HEK293 (cell line): ENCODE measurements at regions not wholly inside any gene's neighbourhood (a gene's known extent, or its start where the extent isn't known, plus 50 kb on each side); places are given as distances from the start of the nearest gene placed in this dataset.

Source experiments
- CTCF ChIA-PET: fragments of 350-600 bp; formaldehyde crosslinking; extraction: SDS; loops from one replicate; lab custom pipeline; 2021; ENCODE audit warnings: antibody characterized with exemption; lab: Yijun Ruan, JAX
- POLR2A ChIA-PET: fragments of 300-600 bp; formaldehyde crosslinking; extraction: SDS; loops from one replicate; lab custom pipeline; 2020; ENCODE audit warnings: antibody characterized with exemption, inconsistent platforms; lab: Yijun Ruan, JAX
- H3K27ac ChIP-seq: fragments of 200-500 bp; sonication (Bioruptor generic); 2 replicates; pipeline ENCODE4 v1.5.1; 2014; ENCODE audit warnings: low read depth, low read length, control low read depth, inconsistent platforms; ENCODE audit errors: extremely low read depth
- H3K36me3 ChIP-seq, 2 experiments: fragments of 200-500 bp in 1 of 2; sonication (Bioruptor generic) in 1 of 2; 1 replicate in 1 of 2; 2 replicates in 1 of 2; pipeline ENCODE4 v1.5.1; 2014 to 2017; ENCODE audit warnings: inconsistent platforms in 2 of 2, low read length in 2 of 2; ENCODE audit not compliant: control insufficient read depth in 2 of 2, insufficient read depth in 1 of 2
- H3K4me1 ChIP-seq: fragments of 200-500 bp; sonication (Bioruptor generic); 2 replicates; pipeline ENCODE4 v1.5.1; 2014; ENCODE audit warnings: mild to moderate bottlenecking, low read length, inconsistent platforms; ENCODE audit not compliant: control insufficient read depth, insufficient read depth
- H3K4me3 ChIP-seq: 2 replicates; pipeline ENCODE4 v1.5.1; 2011; ENCODE audit warnings: low read depth, mild to moderate bottlenecking, control low read depth, low read length, moderate library complexity
- H3K9me3 ChIP-seq: fragments of 200-500 bp; sonication (Bioruptor generic); 2 replicates; pipeline ENCODE4 v1.5.1; 2014; ENCODE audit warnings: low read depth, low read length, inconsistent platforms; ENCODE audit not compliant: control insufficient read depth, insufficient read depth
- EGR2 ChIP-seq: fragments of 450-650 bp; formaldehyde crosslinking; IDR thresholded peaks from 2 replicates; pipeline ENCODE4 v1.5.1; 2016; ENCODE audit warnings: low read depth, missing biosample characterization, missing genetic modification characterization
- INSM2 ChIP-seq: fragments of 450-650 bp; formaldehyde crosslinking; IDR thresholded peaks from 2 replicates; pipeline ENCODE4 v1.5.1; 2016; ENCODE audit warnings: missing biosample characterization, missing genetic modification characterization
- KLF10 ChIP-seq: fragments of 450-650 bp; IDR thresholded peaks from 2 replicates; pipeline ENCODE4 v1.5.1; 2018; ENCODE audit warnings: missing biosample characterization, mild to moderate bottlenecking, missing genetic modification characterization
- OVOL3 ChIP-seq: fragments of 450-650 bp; formaldehyde crosslinking; IDR thresholded peaks from 2 replicates; pipeline ENCODE4 v1.5.1; 2016; ENCODE audit warnings: missing biosample characterization, missing genetic modification characterization
- SP2 ChIP-seq: fragments of 450-650 bp; formaldehyde crosslinking; IDR thresholded peaks from 2 replicates; pipeline ENCODE4 v1.5.1; 2016; ENCODE audit warnings: missing biosample characterization, missing genetic modification characterization
- ZBTB21 ChIP-seq: fragments of 450-650 bp; formaldehyde crosslinking; IDR thresholded peaks from 2 replicates; pipeline ENCODE4 v1.5.1; 2017; ENCODE audit warnings: missing biosample characterization, missing genetic modification characterization
- ZBTB7A ChIP-seq: fragments of 450-650 bp; formaldehyde crosslinking; IDR thresholded peaks from 2 replicates; pipeline ENCODE4 v1.5.1; 2016; ENCODE audit warnings: low read depth, missing biosample characterization, missing genetic modification characterization
- ZIC2 ChIP-seq: fragments of 450-650 bp; formaldehyde crosslinking; IDR thresholded peaks from 2 replicates; pipeline ENCODE4 v1.5.1; 2016; ENCODE audit warnings: missing biosample characterization, missing genetic modification characterization
- ZNF133 ChIP-seq: fragments of 450-650 bp; formaldehyde crosslinking; IDR thresholded peaks from 2 replicates; pipeline ENCODE4 v1.5.1; 2016; ENCODE audit warnings: missing biosample characterization, missing genetic modification characterization
- ZNF211 ChIP-seq: fragments of 450-650 bp; formaldehyde crosslinking; IDR thresholded peaks from 2 replicates; pipeline ENCODE4 v1.5.1; 2016; ENCODE audit warnings: low read depth, missing biosample characterization, missing genetic modification characterization
- ZNF292 ChIP-seq: fragments of 450-650 bp; formaldehyde crosslinking; IDR thresholded peaks from 2 replicates; pipeline ENCODE4 v1.5.1; 2016; ENCODE audit warnings: low read depth, missing biosample characterization, missing genetic modification characterization, borderline replicate concordance
- ZNF391 ChIP-seq: fragments of 450-650 bp; formaldehyde crosslinking; IDR thresholded peaks from 2 replicates; pipeline ENCODE4 v1.5.1; 2016; ENCODE audit warnings: low read depth, missing biosample characterization, missing genetic modification characterization, borderline replicate concordance
- ZNF416 ChIP-seq: fragments of 450-650 bp; formaldehyde crosslinking; IDR thresholded peaks from 2 replicates; pipeline ENCODE4 v1.5.1; 2016; ENCODE audit warnings: missing biosample characterization, missing genetic modification characterization
- ZNF510 ChIP-seq: fragments of 450-650 bp; formaldehyde crosslinking; IDR thresholded peaks from 2 replicates; pipeline ENCODE4 v1.5.1; 2018; ENCODE audit warnings: mild to moderate bottlenecking, missing genetic modification characterization, missing biosample characterization; ENCODE audit not compliant: insufficient replicate concordance
- ZNF544 ChIP-seq: fragments of 450-650 bp; formaldehyde crosslinking; IDR thresholded peaks from 2 replicates; pipeline ENCODE4 v1.5.0; 2017; ENCODE audit warnings: missing biosample characterization, missing genetic modification characterization
- ZNF555 ChIP-seq: fragments of 450-650 bp; formaldehyde crosslinking; conservative IDR thresholded peaks from 2 replicates; pipeline ENCODE4 v1.5.1; 2017; ENCODE audit warnings: missing biosample characterization, mild to moderate bottlenecking, missing genetic modification characterization, inconsistent platforms
- ZNF558 ChIP-seq: fragments of 450-650 bp; formaldehyde crosslinking; IDR thresholded peaks from 2 replicates; pipeline ENCODE4 v1.5.1; 2016; ENCODE audit warnings: missing biosample characterization, missing genetic modification characterization
- ZNF585B ChIP-seq: fragments of 450-650 bp; formaldehyde crosslinking; IDR thresholded peaks from 2 replicates; pipeline ENCODE4 v1.5.1; 2016; ENCODE audit warnings: missing biosample characterization, missing genetic modification characterization
- ZNF624 ChIP-seq: fragments of 450-650 bp; formaldehyde crosslinking; IDR thresholded peaks from 2 replicates; pipeline ENCODE4 v1.5.1; 2017; ENCODE audit warnings: missing biosample characterization, missing genetic modification characterization
- TF ChIP-seq, protein P1 (sequence below): fragments of 450-650 bp; formaldehyde crosslinking; IDR thresholded peaks from 2 replicates; pipeline ENCODE4 v1.5.1; 2016; ENCODE audit warnings: missing biosample characterization, missing genetic modification characterization
- TF ChIP-seq, protein P2 (sequence below): fragments of 450-650 bp; formaldehyde crosslinking; IDR thresholded peaks from 2 replicates; pipeline ENCODE4 v1.5.1; 2016; ENCODE audit warnings: missing biosample characterization, missing genetic modification characterization, low read depth

- Histone ChIP-seq H3K27ac (no peak overlapping the region), H3K36me3 (no peaks in the 10 kb centered on the region), H3K4me1 (no peaks in the 10 kb centered on the region), H3K9me3 (no peaks in the 10 kb centered on the region), H3K4me3 (no peak overlapping the region)
- ChIA-PET CTCF (no interaction called here), POLR2A (no interaction called here)
- no peak for TF ChIP-seq ZNF555
- TF ChIP-seq ZNF211 (tag by site-specific recombination) = no peak
- TF ChIP-seq ZBTB21 (tag by site-specific recombination) = no peak
Observed at GRCh38 chrX:106302304-106302703, 134.2 kb downstream of the PWWP3B start.

DNA sequence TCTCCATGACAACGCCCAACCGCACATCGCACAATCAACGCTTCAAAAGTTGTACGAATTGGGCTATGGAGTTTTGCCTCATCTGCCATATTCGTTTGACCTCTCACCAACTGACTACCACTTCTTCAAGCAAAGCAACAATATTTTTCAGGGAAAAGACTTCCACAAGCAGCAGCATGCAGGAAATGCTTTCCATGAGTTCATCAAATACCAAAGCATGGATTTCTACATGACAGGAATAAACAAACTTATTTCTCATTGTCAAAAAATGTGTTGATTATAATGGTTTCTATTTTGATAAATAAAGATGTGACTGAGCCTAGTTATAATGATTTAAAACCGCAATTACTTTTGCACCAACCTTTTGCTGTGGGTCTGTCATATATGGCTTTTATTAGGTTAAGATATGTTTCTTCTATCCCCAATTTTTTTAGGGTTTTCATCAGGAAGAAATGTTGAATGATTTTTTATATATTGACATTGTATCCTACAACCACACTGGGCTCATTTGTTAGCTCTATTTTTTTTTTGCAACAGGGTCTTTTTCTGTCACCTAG, 138.4 kb downstream of the PWWP3B start:
- Histone ChIP-seq H3K4me3 (no peak overlapping the region), H3K9me3 (no peaks in the 10 kb centered on the region), H3K4me1 (no peaks in the 10 kb centered on the region), H3K27ac (no peak overlapping the region), H3K36me3 (no peaks in the 10 kb centered on the region)
- CTCF ChIA-PET = no interaction called here
- TF ChIP-seq ZNF292 (tag by site-specific recombination) (no peak), ZNF555 (no peak), ZNF558 (tag by site-specific recombination) (no peak), EGR2 (tag by site-specific recombination) (no peak), ZNF391 (tag by site-specific recombination) (no peak), ZNF624 (tag by site-specific recombination) (no peak), ZNF416 (no peak), ZNF585B (tag by site-specific recombination) (no peak), SP2 (tag by site-specific recombination) (no peak), ZNF510 (no peak), ZNF133 (tag by site-specific recombination) (no peak), KLF10 (no peak), ZBTB7A (no peak), ZNF544 (no peak), INSM2 (no peak), ZIC2 (tag by site-specific recombination) (no peak), OVOL3 (no peak)
- TF ChIP-seq, protein P1, sequence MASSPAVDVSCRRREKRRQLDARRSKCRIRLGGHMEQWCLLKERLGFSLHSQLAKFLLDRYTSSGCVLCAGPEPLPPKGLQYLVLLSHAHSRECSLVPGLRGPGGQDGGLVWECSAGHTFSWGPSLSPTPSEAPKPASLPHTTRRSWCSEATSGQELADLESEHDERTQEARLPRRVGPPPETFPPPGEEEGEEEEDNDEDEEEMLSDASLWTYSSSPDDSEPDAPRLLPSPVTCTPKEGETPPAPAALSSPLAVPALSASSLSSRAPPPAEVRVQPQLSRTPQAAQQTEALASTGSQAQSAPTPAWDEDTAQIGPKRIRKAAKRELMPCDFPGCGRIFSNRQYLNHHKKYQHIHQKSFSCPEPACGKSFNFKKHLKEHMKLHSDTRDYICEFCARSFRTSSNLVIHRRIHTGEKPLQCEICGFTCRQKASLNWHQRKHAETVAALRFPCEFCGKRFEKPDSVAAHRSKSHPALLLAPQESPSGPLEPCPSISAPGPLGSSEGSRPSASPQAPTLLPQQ (tag by site-specific recombination) = no peak
- TF ChIP-seq, protein P2, sequence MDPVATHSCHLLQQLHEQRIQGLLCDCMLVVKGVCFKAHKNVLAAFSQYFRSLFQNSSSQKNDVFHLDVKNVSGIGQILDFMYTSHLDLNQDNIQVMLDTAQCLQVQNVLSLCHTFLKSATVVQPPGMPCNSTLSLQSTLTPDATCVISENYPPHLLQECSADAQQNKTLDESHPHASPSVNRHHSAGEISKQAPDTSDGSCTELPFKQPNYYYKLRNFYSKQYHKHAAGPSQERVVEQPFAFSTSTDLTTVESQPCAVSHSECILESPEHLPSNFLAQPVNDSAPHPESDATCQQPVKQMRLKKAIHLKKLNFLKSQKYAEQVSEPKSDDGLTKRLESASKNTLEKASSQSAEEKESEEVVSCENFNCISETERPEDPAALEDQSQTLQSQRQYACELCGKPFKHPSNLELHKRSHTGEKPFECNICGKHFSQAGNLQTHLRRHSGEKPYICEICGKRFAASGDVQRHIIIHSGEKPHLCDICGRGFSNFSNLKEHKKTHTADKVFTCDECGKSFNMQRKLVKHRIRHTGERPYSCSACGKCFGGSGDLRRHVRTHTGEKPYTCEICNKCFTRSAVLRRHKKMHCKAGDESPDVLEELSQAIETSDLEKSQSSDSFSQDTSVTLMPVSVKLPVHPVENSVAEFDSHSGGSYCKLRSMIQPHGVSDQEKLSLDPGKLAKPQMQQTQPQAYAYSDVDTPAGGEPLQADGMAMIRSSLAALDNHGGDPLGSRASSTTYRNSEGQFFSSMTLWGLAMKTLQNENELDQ (tag by site-specific recombination) = no peak
- POLR2A ChIA-PET = no interaction called here
